ENCODE measurements at regions not wholly inside any gene's neighbourhood (a gene's known extent, or its start where the extent isn't known, plus 50 kb on each side); places are given as distances from the start of the nearest gene placed in this dataset.
A peak's percentile ranks its signal among the peaks of the same experiment; 100 is the strongest.

DNA sequence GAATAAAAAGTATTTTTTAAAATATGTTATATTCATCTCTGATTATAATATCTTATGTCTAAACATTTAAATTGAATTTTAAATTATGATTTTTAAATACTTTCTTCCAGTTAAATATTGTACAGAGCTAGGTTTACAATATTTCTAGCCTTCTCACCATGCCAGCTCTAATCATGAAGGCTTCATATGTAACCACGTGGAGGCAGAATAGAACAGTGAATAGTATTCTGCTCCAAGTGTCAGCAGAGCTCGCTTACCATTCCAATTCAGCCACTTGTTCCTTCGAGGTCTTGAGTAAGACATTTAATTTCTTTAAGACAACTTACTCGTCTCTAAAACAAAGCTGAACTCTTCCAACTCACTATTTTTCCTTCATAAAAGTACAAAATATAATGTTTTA, 871.8 kb downstream of the SUCLG1 start:
- POLR2A ChIA-PET, result no interaction called here
- H3K4me2 ChIP-seq, result no peak overlapping the region
- no peaks in the 10 kb centered on the region for H3K4me1 ChIP-seq
- H3K4me3 ChIP-seq, result no peak overlapping the region
- DNase-seq (ENCODE audit: low read depth in 1 of 2, low spot score in 1 of 2) (peak in 1 of 2 experiments; percentile 37), ATAC-seq (no peak), FAIRE-seq (no peak)
- CTCF ChIA-PET, result interaction anchor here (0.7 to 1.2 kb wide), 4 partner anchors 9 to 230 kb away, joined by 3 to 5 read pairs (median 4); no protein-coding TSS in a partner anchor
- 4% methylated on average over 4 of the region's 4 CpGs for WGBS (ENCODE audit: missing lambda C conversion rate)
- no peak overlapping the region for H3K27ac ChIP-seq
- 0 out of 3 replicates have a peak, but pooled peaks cover under 1% of the 10 kb centered on the region for H3K9me3 ChIP-seq
- TF ChIP-seq POLR2A (IDR thresholded peaks at IDR 0.05; ENCODE audit: low read length) (no peak), NFE2L2 (conservative IDR thresholded peaks at IDR 0.05; ENCODE audit: low read length) (no peak), RAD21 (conservative IDR thresholded peaks at IDR 0.05 in 1 of 2, IDR thresholded peaks at IDR 0.05 in 1 of 2) (peak in 1 of 2 experiments; percentile 18; a peak in 2 of 5 replicates), RFX5 (IDR thresholded peaks at IDR 0.05) (no peak), HDAC2 (IDR thresholded peaks at IDR 0.05) (no peak)

DNA sequence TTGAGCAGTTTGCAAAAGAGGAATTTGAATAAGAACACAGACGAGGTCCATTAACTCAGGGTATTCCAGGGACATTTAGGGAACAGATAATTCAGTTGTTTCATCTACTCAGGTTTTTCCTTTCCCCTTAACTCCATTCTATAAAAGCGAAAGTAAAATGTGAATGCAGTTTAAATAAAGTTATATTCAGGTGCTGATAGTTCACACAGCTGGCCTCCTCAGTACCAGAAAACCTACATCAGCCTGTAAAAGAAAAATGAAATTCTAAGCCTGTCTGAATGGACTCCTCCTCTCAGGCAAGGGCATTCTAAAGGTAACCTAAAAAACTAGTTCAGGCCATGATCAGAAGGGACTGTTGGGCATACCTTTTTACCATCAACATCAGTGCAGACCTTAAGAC, 873.8 kb downstream of the SUCLG1 start:
- ChIA-PET POLR2A (no interaction called here), CTCF (no interaction called here)
- FAIRE-seq, result no peak
- H3K9me3 ChIP-seq, result 0 out of 3 replicates have a peak, but pooled peaks cover 3% of the 10 kb centered on the region
- no peak overlapping the region for H3K4me3 ChIP-seq
- 18% methylated on average over 2 of the region's 2 CpGs for WGBS (ENCODE audit: missing lambda C conversion rate)
- no peak for DNase-seq (ENCODE audit: low read depth in 1 of 2, low spot score in 1 of 2)
- no peaks in the 10 kb centered on the region for H3K4me1 ChIP-seq
- ATAC-seq, result no peak
- no peak overlapping the region for H3K4me2 ChIP-seq
- no peak for TF ChIP-seq KDM5A (IDR thresholded peaks at IDR 0.05)
- TF ChIP-seq EHMT2 (IDR thresholded peaks at IDR 0.05; ENCODE audit: low read depth), result no peak
- no peak for TF ChIP-seq RFX5 (IDR thresholded peaks at IDR 0.05)
- TF ChIP-seq, protein P1, sequence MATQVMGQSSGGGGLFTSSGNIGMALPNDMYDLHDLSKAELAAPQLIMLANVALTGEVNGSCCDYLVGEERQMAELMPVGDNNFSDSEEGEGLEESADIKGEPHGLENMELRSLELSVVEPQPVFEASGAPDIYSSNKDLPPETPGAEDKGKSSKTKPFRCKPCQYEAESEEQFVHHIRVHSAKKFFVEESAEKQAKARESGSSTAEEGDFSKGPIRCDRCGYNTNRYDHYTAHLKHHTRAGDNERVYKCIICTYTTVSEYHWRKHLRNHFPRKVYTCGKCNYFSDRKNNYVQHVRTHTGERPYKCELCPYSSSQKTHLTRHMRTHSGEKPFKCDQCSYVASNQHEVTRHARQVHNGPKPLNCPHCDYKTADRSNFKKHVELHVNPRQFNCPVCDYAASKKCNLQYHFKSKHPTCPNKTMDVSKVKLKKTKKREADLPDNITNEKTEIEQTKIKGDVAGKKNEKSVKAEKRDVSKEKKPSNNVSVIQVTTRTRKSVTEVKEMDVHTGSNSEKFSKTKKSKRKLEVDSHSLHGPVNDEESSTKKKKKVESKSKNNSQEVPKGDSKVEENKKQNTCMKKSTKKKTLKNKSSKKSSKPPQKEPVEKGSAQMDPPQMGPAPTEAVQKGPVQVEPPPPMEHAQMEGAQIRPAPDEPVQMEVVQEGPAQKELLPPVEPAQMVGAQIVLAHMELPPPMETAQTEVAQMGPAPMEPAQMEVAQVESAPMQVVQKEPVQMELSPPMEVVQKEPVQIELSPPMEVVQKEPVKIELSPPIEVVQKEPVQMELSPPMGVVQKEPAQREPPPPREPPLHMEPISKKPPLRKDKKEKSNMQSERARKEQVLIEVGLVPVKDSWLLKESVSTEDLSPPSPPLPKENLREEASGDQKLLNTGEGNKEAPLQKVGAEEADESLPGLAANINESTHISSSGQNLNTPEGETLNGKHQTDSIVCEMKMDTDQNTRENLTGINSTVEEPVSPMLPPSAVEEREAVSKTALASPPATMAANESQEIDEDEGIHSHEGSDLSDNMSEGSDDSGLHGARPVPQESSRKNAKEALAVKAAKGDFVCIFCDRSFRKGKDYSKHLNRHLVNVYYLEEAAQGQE (IDR thresholded peaks at IDR 0.05), result no peak
- TF ChIP-seq HDAC2 (IDR thresholded peaks at IDR 0.05), result no peak
- no peak for TF ChIP-seq EHF (CRISPR knock-in tag; IDR thresholded peaks at IDR 0.05)
- no peak for TF ChIP-seq HEYL (CRISPR knock-in tag; IDR thresholded peaks at IDR 0.05)
- no peak for TF ChIP-seq HOXB13 (CRISPR knock-in tag; IDR thresholded peaks at IDR 0.05; ENCODE audit: low read depth)
- no peak for TF ChIP-seq POLR2A (IDR thresholded peaks at IDR 0.05; ENCODE audit: low read length)
- TF ChIP-seq SREBF2 (IDR thresholded peaks at IDR 0.05), result no peak
- no peak for TF ChIP-seq BHLHE40 (IDR thresholded peaks at IDR 0.05; ENCODE audit: low read depth, low read length)
- TF ChIP-seq FOSL2 (IDR thresholded peaks at IDR 0.05), result no peak
- no peak for TF ChIP-seq FOSL2 (CRISPR knock-in tag; IDR thresholded peaks at IDR 0.05)
- TF ChIP-seq, protein P2, sequence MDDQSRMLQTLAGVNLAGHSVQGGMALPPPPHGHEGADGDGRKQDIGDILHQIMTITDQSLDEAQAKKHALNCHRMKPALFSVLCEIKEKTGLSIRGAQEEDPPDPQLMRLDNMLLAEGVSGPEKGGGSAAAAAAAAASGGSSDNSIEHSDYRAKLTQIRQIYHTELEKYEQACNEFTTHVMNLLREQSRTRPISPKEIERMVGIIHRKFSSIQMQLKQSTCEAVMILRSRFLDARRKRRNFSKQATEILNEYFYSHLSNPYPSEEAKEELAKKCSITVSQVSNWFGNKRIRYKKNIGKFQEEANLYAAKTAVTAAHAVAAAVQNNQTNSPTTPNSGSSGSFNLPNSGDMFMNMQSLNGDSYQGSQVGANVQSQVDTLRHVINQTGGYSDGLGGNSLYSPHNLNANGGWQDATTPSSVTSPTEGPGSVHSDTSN (IDR thresholded peaks at IDR 0.05), result no peak
- TF ChIP-seq CEBPB (IDR thresholded peaks at IDR 0.05), result no peak
- no peak for TF ChIP-seq MYC (IDR thresholded peaks at IDR 0.05; ENCODE audit: borderline replicate concordance, low read length)
- no peak for TF ChIP-seq ZFP36 (IDR thresholded peaks at IDR 0.05; ENCODE audit: borderline replicate concordance, partially characterized antibody)
- no peak for TF ChIP-seq PHF8 (IDR thresholded peaks at IDR 0.05; ENCODE audit: borderline replicate concordance, low read depth)
- TF ChIP-seq ZSCAN20 (CRISPR knock-in tag; IDR thresholded peaks at IDR 0.05), result no peak
- no peak overlapping the region for H3K27ac ChIP-seq

DNA sequence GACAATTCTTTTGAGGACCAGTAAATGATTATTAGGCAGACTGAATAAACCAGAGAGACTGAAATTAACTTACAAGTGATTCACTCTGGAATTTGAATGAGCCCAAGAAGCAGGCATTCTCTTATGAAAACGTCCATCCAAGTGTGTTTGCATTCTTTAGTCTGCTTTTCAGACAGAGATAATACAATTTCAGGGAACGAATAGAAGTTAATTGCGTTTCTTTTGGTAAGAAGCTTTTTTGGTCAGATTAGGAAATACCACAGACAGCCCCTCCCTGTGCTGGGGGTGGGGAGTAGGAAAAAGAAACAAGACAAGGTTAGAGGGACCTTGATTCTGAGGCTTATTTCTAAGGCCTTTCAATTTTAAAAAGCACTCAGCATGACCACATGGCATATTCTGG, 874.4 kb downstream of the SUCLG1 start:
- ATAC-seq (no peak), DNase-seq (ENCODE audit: low read depth in 1 of 2, low spot score in 1 of 2) (no peak), FAIRE-seq (no peak)
- Histone ChIP-seq H3K9me3 (0 out of 3 replicates have a peak, but pooled peaks cover 3% of the 10 kb centered on the region), H3K4me1 (no peaks in the 10 kb centered on the region), H3K27ac (no peak overlapping the region), H3K4me3 (no peak overlapping the region), H3K4me2 (no peak overlapping the region)
- POLR2A ChIA-PET, result no interaction called here
- CTCF ChIA-PET, result interaction anchor here (0.6 kb wide), 1 partner anchor 180 kb away, joined by 4 read pairs; no protein-coding TSS in a partner anchor
- 18% methylated on average over 3 of the region's 3 CpGs for WGBS (ENCODE audit: missing lambda C conversion rate)
- TF ChIP-seq MYC (IDR thresholded peaks at IDR 0.05; ENCODE audit: borderline replicate concordance, low read length) (no peak), NR3C1 (IDR thresholded peaks at IDR 0.05) (no peak), NFE2L2 (conservative IDR thresholded peaks at IDR 0.05; ENCODE audit: low read length) (no peak), RAD21 (conservative IDR thresholded peaks at IDR 0.05 in 1 of 2, IDR thresholded peaks at IDR 0.05 in 1 of 2) (no peak), CHD2 (IDR thresholded peaks at IDR 0.05; ENCODE audit: low read length, partially characterized antibody) (no peak)
